ENCODE measurements at regions not wholly inside any gene's neighbourhood (a gene's known extent, or its start where the extent isn't known, plus 50 kb on each side); places are given as distances from the start of the nearest gene placed in this dataset.

DNA sequence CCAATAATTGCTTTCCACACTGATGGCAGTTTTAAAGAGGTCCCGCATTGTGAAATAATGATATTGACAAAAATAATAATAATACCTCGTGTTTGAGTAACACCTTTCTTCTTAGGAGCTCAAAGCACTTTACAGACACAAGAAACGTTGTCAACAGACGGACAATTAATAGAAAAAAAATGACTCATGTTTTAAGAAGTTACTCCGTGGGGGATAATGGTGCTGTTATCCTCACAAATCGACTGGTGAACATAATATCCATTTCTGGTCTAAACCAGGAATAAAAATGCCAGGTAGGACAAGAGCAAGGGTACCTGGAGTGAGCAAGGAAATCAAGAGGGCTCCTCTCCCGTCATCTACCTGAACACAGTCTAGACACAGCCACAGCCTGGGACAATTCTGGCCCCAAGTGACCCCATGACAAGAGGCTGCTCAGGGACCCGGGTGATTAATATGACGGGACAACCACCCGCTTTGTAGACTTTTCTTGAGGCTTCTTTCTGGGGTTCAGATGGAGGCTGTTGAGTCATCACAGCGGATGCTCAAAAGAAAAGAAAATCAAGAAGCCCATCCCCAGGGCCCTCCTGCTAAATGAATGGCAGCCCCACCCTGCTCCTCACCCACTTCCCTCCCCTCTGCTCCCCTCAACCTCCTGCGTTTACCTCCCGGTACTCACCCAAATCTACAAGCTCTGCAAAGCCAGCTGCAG is 146.2 kb upstream of the IRF2BP2 start:
- TF ChIP-seq EP300 (conservative IDR thresholded peaks at IDR 0.05; ENCODE audit: poor library complexity, severe bottlenecking) (no peak), POLR2AphosphoS5 (IDR thresholded peaks at IDR 0.05) (no peak), EZH2 (IDR thresholded peaks at IDR 0.05; ENCODE audit: borderline replicate concordance, insufficient read depth, low read length, poor library complexity, severe bottlenecking) (no peak), RAD21 (conservative IDR thresholded peaks at IDR 0.05) (no peak), MXI1 (conservative IDR thresholded peaks at IDR 0.05; ENCODE audit: poor library complexity, severe bottlenecking) (no peak), TAF1 (IDR thresholded peaks at IDR 0.05; ENCODE audit: low read depth) (no peak)
- TF ChIP-seq, protein P1, sequence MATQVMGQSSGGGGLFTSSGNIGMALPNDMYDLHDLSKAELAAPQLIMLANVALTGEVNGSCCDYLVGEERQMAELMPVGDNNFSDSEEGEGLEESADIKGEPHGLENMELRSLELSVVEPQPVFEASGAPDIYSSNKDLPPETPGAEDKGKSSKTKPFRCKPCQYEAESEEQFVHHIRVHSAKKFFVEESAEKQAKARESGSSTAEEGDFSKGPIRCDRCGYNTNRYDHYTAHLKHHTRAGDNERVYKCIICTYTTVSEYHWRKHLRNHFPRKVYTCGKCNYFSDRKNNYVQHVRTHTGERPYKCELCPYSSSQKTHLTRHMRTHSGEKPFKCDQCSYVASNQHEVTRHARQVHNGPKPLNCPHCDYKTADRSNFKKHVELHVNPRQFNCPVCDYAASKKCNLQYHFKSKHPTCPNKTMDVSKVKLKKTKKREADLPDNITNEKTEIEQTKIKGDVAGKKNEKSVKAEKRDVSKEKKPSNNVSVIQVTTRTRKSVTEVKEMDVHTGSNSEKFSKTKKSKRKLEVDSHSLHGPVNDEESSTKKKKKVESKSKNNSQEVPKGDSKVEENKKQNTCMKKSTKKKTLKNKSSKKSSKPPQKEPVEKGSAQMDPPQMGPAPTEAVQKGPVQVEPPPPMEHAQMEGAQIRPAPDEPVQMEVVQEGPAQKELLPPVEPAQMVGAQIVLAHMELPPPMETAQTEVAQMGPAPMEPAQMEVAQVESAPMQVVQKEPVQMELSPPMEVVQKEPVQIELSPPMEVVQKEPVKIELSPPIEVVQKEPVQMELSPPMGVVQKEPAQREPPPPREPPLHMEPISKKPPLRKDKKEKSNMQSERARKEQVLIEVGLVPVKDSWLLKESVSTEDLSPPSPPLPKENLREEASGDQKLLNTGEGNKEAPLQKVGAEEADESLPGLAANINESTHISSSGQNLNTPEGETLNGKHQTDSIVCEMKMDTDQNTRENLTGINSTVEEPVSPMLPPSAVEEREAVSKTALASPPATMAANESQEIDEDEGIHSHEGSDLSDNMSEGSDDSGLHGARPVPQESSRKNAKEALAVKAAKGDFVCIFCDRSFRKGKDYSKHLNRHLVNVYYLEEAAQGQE (IDR thresholded peaks at IDR 0.05; ENCODE audit: borderline replicate concordance): no peak
- TF ChIP-seq, protein P2, sequence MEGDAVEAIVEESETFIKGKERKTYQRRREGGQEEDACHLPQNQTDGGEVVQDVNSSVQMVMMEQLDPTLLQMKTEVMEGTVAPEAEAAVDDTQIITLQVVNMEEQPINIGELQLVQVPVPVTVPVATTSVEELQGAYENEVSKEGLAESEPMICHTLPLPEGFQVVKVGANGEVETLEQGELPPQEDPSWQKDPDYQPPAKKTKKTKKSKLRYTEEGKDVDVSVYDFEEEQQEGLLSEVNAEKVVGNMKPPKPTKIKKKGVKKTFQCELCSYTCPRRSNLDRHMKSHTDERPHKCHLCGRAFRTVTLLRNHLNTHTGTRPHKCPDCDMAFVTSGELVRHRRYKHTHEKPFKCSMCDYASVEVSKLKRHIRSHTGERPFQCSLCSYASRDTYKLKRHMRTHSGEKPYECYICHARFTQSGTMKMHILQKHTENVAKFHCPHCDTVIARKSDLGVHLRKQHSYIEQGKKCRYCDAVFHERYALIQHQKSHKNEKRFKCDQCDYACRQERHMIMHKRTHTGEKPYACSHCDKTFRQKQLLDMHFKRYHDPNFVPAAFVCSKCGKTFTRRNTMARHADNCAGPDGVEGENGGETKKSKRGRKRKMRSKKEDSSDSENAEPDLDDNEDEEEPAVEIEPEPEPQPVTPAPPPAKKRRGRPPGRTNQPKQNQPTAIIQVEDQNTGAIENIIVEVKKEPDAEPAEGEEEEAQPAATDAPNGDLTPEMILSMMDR (IDR thresholded peaks at IDR 0.05; ENCODE audit: poor library complexity, severe bottlenecking): no peak
- Histone ChIP-seq H3K4me2 (ENCODE audit: low read length) (no peak overlapping the region), H2AFZ (ENCODE audit: low read depth, low read length) (no peak overlapping the region), H3K9ac (ENCODE audit: low read length) (no peak overlapping the region), H3K27ac (ENCODE audit: low read length) (no peak overlapping the region), H3K36me3 (ENCODE audit: insufficient read depth, low read length) (no peaks in the 10 kb centered on the region), H4K20me1 (ENCODE audit: insufficient read depth) (no peaks in the 10 kb centered on the region), H3K9me3 (ENCODE audit: low read length) (no peaks in the 10 kb centered on the region), H3K27me3 (ENCODE audit: insufficient read depth, low read depth, low read length) (no peaks in the 10 kb centered on the region), H3K9me2 (ENCODE audit: insufficient read depth, low read length) (no peaks in the 10 kb centered on the region), H3K4me3 (ENCODE audit: low read length) (no peak overlapping the region), H3K79me2 (replicated peaks; ENCODE audit: insufficient read depth, low read length) (no peaks in the 10 kb centered on the region), H3F3A (ENCODE audit: insufficient read depth, low read length, poor library complexity, severe bottlenecking) (no peaks in the 10 kb centered on the region)

DNA sequence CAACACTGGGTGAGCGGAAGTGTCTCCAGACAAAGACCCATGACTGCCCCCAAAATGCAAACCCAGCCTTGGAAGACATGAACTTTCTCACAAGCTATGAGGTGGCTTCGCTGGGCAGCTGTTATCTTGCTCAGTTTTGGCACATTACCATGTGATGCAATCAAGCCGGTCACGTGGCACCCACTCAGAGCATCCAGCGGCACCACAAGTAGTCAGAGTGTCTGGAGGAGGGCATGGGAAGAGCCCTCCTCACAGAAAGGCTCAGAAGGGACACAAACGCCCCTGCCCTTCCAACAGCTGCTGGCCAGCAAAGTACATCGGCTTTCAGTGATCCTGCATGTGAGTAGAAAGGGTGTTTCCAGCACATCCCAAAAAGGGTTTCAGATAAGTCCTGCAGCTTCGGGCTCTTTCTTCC is 145.5 kb upstream of the IRF2BP2 start:
- H3K9me2 ChIP-seq (ENCODE audit: insufficient read depth, low read length): no peaks in the 10 kb centered on the region
- H3F3A ChIP-seq (ENCODE audit: insufficient read depth, low read length, poor library complexity, severe bottlenecking): no peaks in the 10 kb centered on the region
- no peak overlapping the region for H3K9ac ChIP-seq (ENCODE audit: low read length)
- no peaks in the 10 kb centered on the region for H4K20me1 ChIP-seq (ENCODE audit: insufficient read depth)
- H3K27ac ChIP-seq (ENCODE audit: low read length): no peak overlapping the region
- H3K4me2 ChIP-seq (ENCODE audit: low read length): no peak overlapping the region
- no peak overlapping the region for H3K4me3 ChIP-seq (ENCODE audit: low read length)
- TF ChIP-seq SMC3 (conservative IDR thresholded peaks at IDR 0.05; ENCODE audit: poor library complexity) (no peak), RAD21 (conservative IDR thresholded peaks at IDR 0.05) (no peak), EP300 (conservative IDR thresholded peaks at IDR 0.05; ENCODE audit: poor library complexity, severe bottlenecking) (no peak), TAF1 (IDR thresholded peaks at IDR 0.05; ENCODE audit: low read depth) (no peak), EZH2 (IDR thresholded peaks at IDR 0.05; ENCODE audit: borderline replicate concordance, insufficient read depth, low read length, poor library complexity, severe bottlenecking) (no peak), POLR2AphosphoS5 (IDR thresholded peaks at IDR 0.05) (no peak), MXI1 (conservative IDR thresholded peaks at IDR 0.05; ENCODE audit: poor library complexity, severe bottlenecking) (no peak)
- TF ChIP-seq, protein P2 (IDR thresholded peaks at IDR 0.05; ENCODE audit: poor library complexity, severe bottlenecking): no peak
- TF ChIP-seq, protein P1 (IDR thresholded peaks at IDR 0.05; ENCODE audit: borderline replicate concordance): no peak
- H3K27me3 ChIP-seq (ENCODE audit: insufficient read depth, low read depth, low read length): no peaks in the 10 kb centered on the region
- no peaks in the 10 kb centered on the region for H3K36me3 ChIP-seq (ENCODE audit: insufficient read depth, low read length)
- no peak overlapping the region for H2AFZ ChIP-seq (ENCODE audit: low read depth, low read length)
- H3K9me3 ChIP-seq (ENCODE audit: low read length): no peaks in the 10 kb centered on the region
- no peaks in the 10 kb centered on the region for H3K79me2 ChIP-seq (replicated peaks; ENCODE audit: insufficient read depth, low read length)

Measured in neural cell (in vitro differentiated cells).